SK-N-MC (cell line): ENCODE measurements at regions not wholly inside any gene's neighbourhood (a gene's known extent, or its start where the extent isn't known, plus 50 kb on each side); places are given as distances from the start of the nearest gene placed in this dataset.

Source experiments
- DNase-seq: peaks from one replicate; pipeline ENCODE4 v3.0.0-alpha.2; 2011; ENCODE audit warnings: low read depth, low spot score
- H3K27ac ChIP-seq: fragments of 200-600 bp; sonication (generic); 2 replicates; pipeline ENCODE4 v1.5.1; 2016; ENCODE audit warnings: mixed run types
- H3K36me3 ChIP-seq: fragments of 200-600 bp; sonication (generic); 2 replicates; pipeline ENCODE4 v1.6.1; 2017; ENCODE audit warnings: antibody characterized with exemption, low read length, mixed read lengths; ENCODE audit not compliant: insufficient read depth
- H3K4me3 ChIP-seq: fragments of 200-600 bp; sonication (generic); 2 replicates; pipeline ENCODE4 v1.5.1; 2016
- H3K9ac ChIP-seq: fragments of 200-600 bp; sonication (generic); 2 replicates; pipeline ENCODE4 v1.8.0; 2017; ENCODE audit warnings: mixed run types, mixed read lengths; ENCODE audit not compliant: insufficient read length
- H3K9me3 ChIP-seq: fragments of 200-600 bp; sonication (generic); 2 replicates; pipeline ENCODE4 v1.6.1; 2017; ENCODE audit warnings: low read depth, mild to moderate bottlenecking, antibody characterized with exemption, low read length, moderate library complexity, mixed read lengths
- EZH2 ChIP-seq: fragments of 200-600 bp; sonication (generic); IDR thresholded peaks from one replicate; pipeline ENCODE4 v1.6.1; 2017; ENCODE audit warnings: antibody characterized with exemption
- FOXP2 ChIP-seq: optimal IDR thresholded peaks from 2 replicates; pipeline ENCODE3; 2011; ENCODE audit warnings: mild to moderate bottlenecking, moderate library complexity; ENCODE audit not compliant: insufficient read depth; ENCODE audit errors: extremely low read length, control extremely low read depth
- POLR2AphosphoS5 ChIP-seq: IDR thresholded peaks from 2 replicates; pipeline ENCODE4 v1.6.1; 2012; ENCODE audit warnings: mild to moderate bottlenecking, low read depth, low read length, borderline replicate concordance

DNA sequence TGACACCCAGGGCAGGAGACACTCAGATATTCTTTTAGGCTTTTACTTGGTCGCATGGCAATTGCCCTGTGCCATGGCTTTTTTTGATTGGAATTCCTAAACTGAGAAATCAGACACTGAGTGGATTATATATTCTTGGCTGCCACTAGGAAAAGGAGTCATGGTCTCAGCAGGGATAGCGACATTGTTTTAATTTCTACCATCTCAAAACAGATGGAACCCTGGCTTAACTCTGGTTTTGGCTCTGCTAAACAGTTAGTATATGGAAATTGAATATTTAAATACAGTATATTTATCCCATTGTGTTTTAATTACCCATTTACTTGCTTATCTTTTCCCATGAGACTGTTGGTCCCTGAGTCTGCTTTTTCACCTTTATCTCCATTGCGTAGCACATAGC is 84.0 kb downstream of the DACT1 start:
- no peaks in the 10 kb centered on the region for H3K36me3 ChIP-seq
- no peaks in the 10 kb centered on the region for H3K9me3 ChIP-seq
- H3K9ac ChIP-seq, result no peak overlapping the region
- H3K4me3 ChIP-seq, result no peak overlapping the region
- no peak overlapping the region for H3K27ac ChIP-seq
- TF ChIP-seq POLR2AphosphoS5 (no peak), FOXP2 (no peak), EZH2 (no peak)
- DNase-seq, result no peak

DNA sequence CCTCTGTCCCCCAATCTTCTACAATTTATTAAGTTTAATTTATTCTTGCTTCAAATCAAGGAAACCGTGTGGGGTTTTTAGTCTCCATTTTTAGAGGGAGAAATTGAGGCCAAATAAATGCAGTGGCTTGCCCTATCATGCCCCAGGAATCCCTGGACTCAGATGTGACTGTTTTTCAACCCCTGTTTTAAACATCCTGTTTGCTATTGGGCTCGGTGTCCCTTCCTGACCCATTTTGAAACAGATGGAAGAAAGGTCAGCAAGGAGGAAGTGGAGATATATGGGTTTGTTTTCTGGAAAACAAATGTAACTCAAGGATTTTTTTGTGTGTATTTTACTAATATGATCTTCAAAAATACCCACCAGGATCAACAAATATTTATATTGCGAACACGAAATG is 84.7 kb downstream of the DACT1 start:
- DNase-seq, result no peak
- Histone ChIP-seq H3K9me3 (no peaks in the 10 kb centered on the region), H3K4me3 (no peak overlapping the region), H3K27ac (no peak overlapping the region), H3K36me3 (no peaks in the 10 kb centered on the region), H3K9ac (no peak overlapping the region)
- TF ChIP-seq FOXP2 (no peak), EZH2 (no peak), POLR2AphosphoS5 (no peak)

- no peak for DNase-seq
- no peaks in the 10 kb centered on the region for H3K9me3 ChIP-seq
- TF ChIP-seq POLR2AphosphoS5 (no peak), EZH2 (no peak), FOXP2 (no peak)
- no peaks in the 10 kb centered on the region for H3K36me3 ChIP-seq
- no peak overlapping the region for H3K4me3 ChIP-seq
- no peak overlapping the region for H3K27ac ChIP-seq
- H3K9ac ChIP-seq, result no peak overlapping the region
These were observed 86.4 kb downstream of the DACT1 start for GRCh38 chr14:58724206-58724605.

DNA sequence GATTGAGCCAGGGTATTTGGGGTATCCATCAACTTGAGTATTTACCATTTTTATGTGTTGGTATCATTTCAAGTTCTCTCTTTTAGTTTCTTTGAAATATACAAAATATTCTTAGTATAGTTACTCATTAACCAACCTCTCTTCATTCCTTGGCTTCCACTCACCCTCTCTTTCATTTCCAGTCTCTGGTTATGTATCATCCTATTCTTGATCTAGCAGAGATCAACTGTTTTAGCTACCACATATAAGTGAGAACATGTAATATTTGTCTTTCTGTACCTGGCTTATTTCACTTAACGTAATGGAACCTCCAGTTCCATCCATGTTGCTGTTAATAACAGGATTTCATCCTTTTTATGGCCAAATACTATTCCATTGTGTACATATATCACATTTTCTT is 86.9 kb downstream of the DACT1 start:
- TF ChIP-seq EZH2 (no peak), POLR2AphosphoS5 (no peak), FOXP2 (no peak)
- Histone ChIP-seq H3K27ac (no peak overlapping the region), H3K9ac (no peak overlapping the region), H3K36me3 (no peaks in the 10 kb centered on the region), H3K4me3 (no peak overlapping the region), H3K9me3 (no peaks in the 10 kb centered on the region)
- DNase-seq, result no peak

GRCh38 chr14:58725226-58725625 is 87.5 kb downstream of the DACT1 start:
- Histone ChIP-seq H3K9ac (no peak overlapping the region), H3K9me3 (no peaks in the 10 kb centered on the region), H3K36me3 (no peaks in the 10 kb centered on the region), H3K27ac (no peak overlapping the region), H3K4me3 (no peak overlapping the region)
- no peak for DNase-seq
- TF ChIP-seq POLR2AphosphoS5 (no peak), FOXP2 (no peak)

GRCh38 chr14:58725871-58726270 is 88.1 kb downstream of the DACT1 start:
- no peaks in the 10 kb centered on the region for H3K9me3 ChIP-seq
- TF ChIP-seq POLR2AphosphoS5 (no peak), FOXP2 (no peak), EZH2 (no peak)
- DNase-seq, result no peak
- H3K4me3 ChIP-seq, result no peak overlapping the region
- H3K27ac ChIP-seq, result no peak overlapping the region
- no peak overlapping the region for H3K9ac ChIP-seq
- H3K36me3 ChIP-seq, result no peaks in the 10 kb centered on the region

DNA sequence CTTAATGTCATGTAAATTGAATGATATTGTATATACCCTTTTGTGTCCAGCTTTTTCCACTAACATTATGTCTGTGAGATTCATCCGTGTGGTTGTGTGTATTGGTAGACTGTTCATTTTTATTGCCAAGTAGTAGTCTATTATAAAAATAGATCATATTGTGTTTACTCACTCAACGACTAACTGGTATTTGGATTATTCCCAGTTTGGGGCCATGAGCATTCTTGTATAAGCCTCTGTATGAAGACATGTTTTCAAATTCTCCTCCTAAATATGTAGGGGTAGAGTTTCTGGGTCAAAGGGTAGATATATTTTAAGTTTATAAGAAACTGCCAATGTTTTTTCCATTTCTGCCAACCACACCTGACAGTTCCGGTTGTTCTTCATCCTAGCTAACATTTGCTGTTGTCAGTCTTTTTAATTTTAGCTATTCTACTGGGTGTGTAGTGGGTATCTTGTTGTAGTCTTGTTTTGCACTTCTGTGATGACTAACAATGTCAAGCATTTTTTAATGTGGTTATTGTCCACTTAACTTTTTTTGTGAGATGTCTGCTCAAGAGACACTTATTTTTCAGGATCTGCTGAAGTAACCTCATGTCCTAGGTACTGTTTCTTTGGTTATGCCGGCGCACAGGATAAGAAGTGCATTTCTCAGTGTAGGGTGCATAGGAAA is 93.2 kb downstream of the DACT1 start:
- Histone ChIP-seq H3K9me3 (no peaks in the 10 kb centered on the region), H3K27ac (no peak overlapping the region), H3K36me3 (no peaks in the 10 kb centered on the region), H3K9ac (no peak overlapping the region), H3K4me3 (no peak overlapping the region)
- TF ChIP-seq FOXP2 (no peak), EZH2 (no peak), POLR2AphosphoS5 (no peak)
- DNase-seq, result no peak

DNA sequence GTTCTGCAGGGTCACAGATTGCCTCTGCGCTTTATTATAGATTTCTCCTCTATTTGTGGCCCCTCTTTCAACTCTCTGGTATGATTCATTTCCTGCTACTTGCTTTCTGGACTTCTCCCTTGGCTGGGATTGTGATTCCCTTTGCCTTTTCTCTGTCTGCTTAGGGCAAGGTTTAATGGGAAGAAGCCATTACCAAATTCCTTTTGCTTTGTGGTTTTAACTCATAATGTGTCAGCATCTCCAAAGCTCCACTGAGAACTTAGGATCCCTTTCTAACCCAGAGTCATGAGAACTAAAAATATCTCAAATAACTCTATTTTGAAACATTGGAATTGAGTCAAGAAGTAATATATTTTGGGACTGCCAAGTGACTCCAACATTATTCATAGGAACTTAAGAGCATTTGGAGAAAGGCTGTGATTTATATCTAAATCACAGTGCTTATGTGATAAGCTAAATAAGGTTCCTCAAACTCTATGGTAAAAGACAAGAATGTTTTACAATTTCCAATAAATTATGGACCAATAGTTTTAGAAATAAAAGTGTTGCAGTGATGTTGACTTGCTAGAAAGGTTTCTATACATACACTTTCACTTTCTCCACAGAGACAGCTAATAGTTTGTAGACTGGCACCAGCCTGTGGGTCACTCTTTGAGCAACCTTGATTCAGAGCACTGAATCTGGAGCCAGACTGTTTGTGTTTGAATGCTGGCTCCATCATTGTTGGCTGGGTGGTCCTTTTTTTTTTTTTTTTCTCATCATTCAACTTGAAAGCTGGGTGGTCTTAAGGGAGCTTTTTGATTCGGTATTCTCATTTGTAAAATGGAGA is 93.9 kb downstream of the DACT1 start:
- Histone ChIP-seq H3K36me3 (no peaks in the 10 kb centered on the region), H3K9me3 (no peaks in the 10 kb centered on the region), H3K4me3 (no peak overlapping the region), H3K9ac (no peak overlapping the region), H3K27ac (no peak overlapping the region)
- TF ChIP-seq POLR2AphosphoS5 (no peak), EZH2 (no peak), FOXP2 (no peak)
- no peak for DNase-seq
